MM.1S (cell line): ENCODE measurements at regions not wholly inside any gene's neighbourhood (a gene's known extent, or its start where the extent isn't known, plus 50 kb on each side); places are given as distances from the start of the nearest gene placed in this dataset.

Experiments
- DNase-seq: peaks from one replicate; pipeline ENCODE4 v3.0.0-alpha.2; 2015
- H2AFZ ChIP-seq: fragments of 300-600 bp; sonication (generic); 2 replicates; pipeline ENCODE4 v1.6.0; 2016; ENCODE audit warnings: antibody characterized with exemption, low read length
- H3F3A ChIP-seq: fragments of 300-600 bp; sonication (generic); 2 replicates; pipeline ENCODE4 v1.6.1; 2016; ENCODE audit warnings: mild to moderate bottlenecking, antibody characterized with exemption, low read length, moderate library complexity, mixed read lengths; ENCODE audit not compliant: insufficient read depth
- H3K27ac ChIP-seq: fragments of 300-600 bp; sonication (generic); 2 replicates; pipeline ENCODE4 v1.5.1; 2016; ENCODE audit warnings: mild to moderate bottlenecking, low read length
- H3K27me3 ChIP-seq: fragments of 300-600 bp; sonication (generic); replicated peaks from 2 replicates; pipeline ENCODE4 v1.6.0; 2016; ENCODE audit warnings: low read length; ENCODE audit not compliant: insufficient read depth
- H3K36me3 ChIP-seq: fragments of 300-600 bp; sonication (generic); replicated peaks from 2 replicates; pipeline ENCODE4 v1.6.1; 2016; ENCODE audit warnings: mild to moderate bottlenecking, low read length, mixed read lengths; ENCODE audit not compliant: insufficient read depth
- H3K4me1 ChIP-seq: fragments of 300-600 bp; sonication (generic); 2 replicates; pipeline ENCODE4 v1.6.1; 2016; ENCODE audit warnings: low read length, mixed read lengths
- H3K4me2 ChIP-seq: fragments of 300-600 bp; sonication (generic); 2 replicates; pipeline ENCODE4 v1.6.0; 2016; ENCODE audit warnings: low read depth, low read length
- H3K4me3 ChIP-seq: fragments of 300-600 bp; sonication (generic); 2 replicates; pipeline ENCODE4 v1.5.1; 2016; ENCODE audit warnings: low read length, mixed read lengths
- H3K79me2 ChIP-seq: fragments of 300-600 bp; sonication (generic); 2 replicates; pipeline ENCODE4 v1.6.1; 2016; ENCODE audit warnings: mixed run types, low read length, mixed read lengths
- H3K9ac ChIP-seq: fragments of 300-600 bp; sonication (generic); 2 replicates; pipeline ENCODE4 v1.6.1; 2016; ENCODE audit warnings: low read length, mixed read lengths
- H3K9me2 ChIP-seq: fragments of 300-600 bp; sonication (generic); replicated peaks from 2 replicates; pipeline ENCODE4 v1.6.1; 2016; ENCODE audit warnings: mild to moderate bottlenecking, low read length, mixed read lengths; ENCODE audit not compliant: insufficient read depth
- H3K9me3 ChIP-seq: fragments of 300-600 bp; sonication (generic); replicated peaks from 2 replicates; pipeline ENCODE4 v1.6.1; 2016; ENCODE audit warnings: mild to moderate bottlenecking, low read length, mixed read lengths; ENCODE audit not compliant: insufficient read depth
- H4K20me1 ChIP-seq: fragments of 300-600 bp; sonication (generic); 2 replicates; pipeline ENCODE4 v1.6.1; 2016; ENCODE audit warnings: mild to moderate bottlenecking, low read length, moderate library complexity, mixed read lengths; ENCODE audit not compliant: insufficient read depth
- CTCF ChIP-seq: fragments of 300-600 bp; sonication (generic); IDR thresholded peaks from 2 replicates; pipeline ENCODE4 v1.5.1; 2016; ENCODE audit warnings: antibody characterized with exemption, low read length, mixed read lengths
- EZH2 ChIP-seq: fragments of 300-600 bp; sonication (generic); optimal IDR thresholded peaks from 2 replicates; pipeline ENCODE3; 2017; ENCODE audit warnings: low read depth, mild to moderate bottlenecking, antibody characterized with exemption, low read length, mixed read lengths
- EZH2phosphoT487 ChIP-seq: fragments of 300-600 bp; sonication (generic); IDR thresholded peaks from 2 replicates; pipeline ENCODE4 v1.6.1; 2018; ENCODE audit warnings: antibody characterized with exemption, low read length

GRCh38 chrX:132270699-132271098, 51.5 kb upstream of the RAP2C start:
- no peak overlapping the region for H3K4me2 ChIP-seq
- H3K9me3 ChIP-seq = no peaks in the 10 kb centered on the region
- no peaks in the 10 kb centered on the region for H3K79me2 ChIP-seq
- no peaks in the 10 kb centered on the region for H3K4me1 ChIP-seq
- no peak overlapping the region for H2AFZ ChIP-seq
- no peaks in the 10 kb centered on the region for H3K27me3 ChIP-seq
- no peaks in the 10 kb centered on the region for H3K36me3 ChIP-seq
- H3K9ac ChIP-seq = no peak overlapping the region
- TF ChIP-seq EZH2 (no peak), CTCF (no peak), EZH2phosphoT487 (no peak)
- no peak for DNase-seq
- no peaks in the 10 kb centered on the region for H4K20me1 ChIP-seq
- no peaks in the 10 kb centered on the region for H3F3A ChIP-seq
- H3K4me3 ChIP-seq = no peak overlapping the region
- H3K27ac ChIP-seq = no peak overlapping the region
- no peaks in the 10 kb centered on the region for H3K9me2 ChIP-seq

- Histone ChIP-seq H3K9me2 (no peaks in the 10 kb centered on the region), H3K4me2 (no peak overlapping the region), H3K79me2 (no peaks in the 10 kb centered on the region), H2AFZ (no peak overlapping the region), H3K4me1 (no peaks in the 10 kb centered on the region), H3K9me3 (no peaks in the 10 kb centered on the region), H4K20me1 (no peaks in the 10 kb centered on the region), H3K36me3 (no peaks in the 10 kb centered on the region), H3K9ac (no peak overlapping the region), H3K27ac (no peak overlapping the region), H3F3A (no peaks in the 10 kb centered on the region), H3K4me3 (no peak overlapping the region), H3K27me3 (no peaks in the 10 kb centered on the region)
- TF ChIP-seq CTCF = no peak
- no peak for TF ChIP-seq EZH2
- TF ChIP-seq EZH2phosphoT487 = no peak
- no peak for DNase-seq
Measured at GRCh38 chrX:132270021-132270420, 50.8 kb upstream of the RAP2C start.
